ENCODE measurements at regions not wholly inside any gene's neighbourhood (a gene's known extent, or its start where the extent isn't known, plus 50 kb on each side); places are given as distances from the start of the nearest gene placed in this dataset.

GRCh38 chr5:173718469-173718868 lies 102.0 kb upstream of the BOD1 start:
- FAIRE-seq (no peak), DNase-seq (ENCODE audit: insufficient read length, low spot score) (no peak)
- TF ChIP-seq POLR2A (IDR thresholded peaks at IDR 0.05; ENCODE audit: low read depth, low read length): no peak

GRCh38 chr5:173719731-173720082 lies 103.3 kb upstream of the BOD1 start:
- TF ChIP-seq POLR2A (IDR thresholded peaks at IDR 0.05; ENCODE audit: low read depth, low read length): no peak
- DNase-seq (ENCODE audit: insufficient read length, low spot score) (no peak), FAIRE-seq (no peak)

GRCh38 chr5:173720286-173720952 lies 104.0 kb upstream of the BOD1 start:
- FAIRE-seq (no peak), DNase-seq (ENCODE audit: insufficient read length, low spot score) (no peak)
- no peak for TF ChIP-seq POLR2A (IDR thresholded peaks at IDR 0.05; ENCODE audit: low read depth, low read length)

GRCh38 chr5:173720953-173721600 lies 104.6 kb upstream of the BOD1 start:
- TF ChIP-seq POLR2A (IDR thresholded peaks at IDR 0.05; ENCODE audit: low read depth, low read length): no peak
- FAIRE-seq: no peak
- DNase-seq (ENCODE audit: insufficient read length, low spot score): no peak

- FAIRE-seq: no peak
- DNase-seq (ENCODE audit: insufficient read length, low spot score): no peak
- TF ChIP-seq POLR2A (IDR thresholded peaks at IDR 0.05; ENCODE audit: low read depth, low read length): no peak
Measured at GRCh38 chr5:173721601-173722232, 105.3 kb upstream of the BOD1 start.

GRCh38 chr5:173726846-173727557 lies 110.6 kb upstream of the BOD1 start:
- TF ChIP-seq POLR2A (IDR thresholded peaks at IDR 0.05; ENCODE audit: low read depth, low read length): no peak
- FAIRE-seq (no peak), DNase-seq (ENCODE audit: insufficient read length, low spot score) (no peak)

DNA sequence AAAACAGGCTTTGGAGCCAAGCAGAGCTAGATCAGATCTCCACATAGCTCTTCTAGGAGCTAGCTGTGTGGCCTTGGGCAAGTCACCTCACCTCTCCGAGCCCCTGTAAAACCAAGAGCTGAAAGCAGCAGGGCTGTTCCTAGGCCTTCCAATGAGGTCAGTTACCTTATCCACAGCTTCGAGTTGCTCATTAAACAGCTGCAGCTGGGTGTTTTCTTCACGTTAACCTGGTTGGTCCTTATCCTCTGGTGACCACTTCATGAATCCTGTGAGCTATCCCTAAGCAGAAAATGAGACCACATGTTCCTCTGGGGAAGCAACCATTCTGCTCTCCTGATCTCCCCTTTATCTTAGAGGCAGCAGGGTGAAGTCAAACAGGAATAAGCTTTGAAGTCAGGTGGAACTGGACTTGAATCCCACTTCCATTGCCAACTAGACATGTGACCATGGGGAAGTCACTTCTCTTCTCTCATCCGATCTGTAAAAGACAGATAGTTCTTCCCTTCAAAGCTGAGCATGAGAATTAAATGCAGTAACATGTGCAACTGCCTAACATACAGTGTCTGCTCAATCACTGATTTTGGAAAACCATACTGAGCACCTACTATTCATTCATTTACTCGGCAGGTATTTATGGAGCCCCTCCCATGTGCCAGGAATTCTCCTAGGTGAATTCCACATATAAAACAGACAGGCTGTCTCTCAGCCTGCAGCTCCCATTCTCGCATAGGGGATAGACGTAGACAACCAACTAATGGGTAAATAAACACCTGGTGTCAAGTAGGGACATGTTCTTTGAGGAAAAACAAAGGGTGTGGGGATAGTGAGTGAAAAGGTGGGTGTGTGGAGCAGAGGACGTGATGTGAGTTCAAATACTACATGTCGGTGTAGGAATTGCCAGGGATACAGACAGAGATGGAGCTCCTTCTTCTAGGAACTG lies 111.7 kb upstream of the BOD1 start:
- TF ChIP-seq POLR2A (IDR thresholded peaks at IDR 0.05; ENCODE audit: low read depth, low read length): no peak
- FAIRE-seq (no peak), DNase-seq (ENCODE audit: insufficient read length, low spot score) (no peak)

DNA sequence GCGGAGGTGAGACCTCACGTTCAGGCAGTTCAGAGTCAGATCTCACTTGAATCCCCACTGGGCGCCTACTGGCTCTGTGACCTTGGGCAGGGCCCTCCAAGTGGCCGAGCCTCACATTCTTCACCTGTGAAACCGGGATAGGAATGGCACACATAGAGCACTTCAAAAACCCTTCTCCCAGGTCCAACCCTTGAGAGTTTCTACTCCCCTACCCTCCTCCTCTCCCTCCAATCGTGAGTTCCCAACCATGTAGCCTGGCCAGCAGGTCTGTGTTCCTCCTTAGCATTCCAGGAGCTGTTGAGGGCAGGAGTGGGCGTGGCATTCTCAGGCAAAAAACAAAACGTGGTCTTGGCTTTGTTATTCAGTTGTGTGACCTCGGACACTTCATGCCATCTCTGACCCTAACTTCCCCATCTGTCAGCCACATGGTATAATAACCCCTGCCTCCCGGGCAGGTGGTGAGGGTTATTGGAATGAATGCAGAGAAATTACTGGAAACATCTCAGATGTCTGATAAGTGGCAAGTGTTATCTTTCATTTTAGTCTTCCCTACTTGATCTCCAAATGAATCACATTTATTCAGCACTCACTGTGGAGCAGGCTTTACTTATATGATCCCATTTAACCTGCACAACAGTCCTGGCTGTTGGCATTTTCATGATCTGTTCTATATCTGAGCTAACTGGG lies 112.8 kb upstream of the BOD1 start:
- DNase-seq (ENCODE audit: insufficient read length, low spot score): no peak
- FAIRE-seq: no peak
- TF ChIP-seq POLR2A (IDR thresholded peaks at IDR 0.05; ENCODE audit: low read depth, low read length): no peak

GRCh38 chr5:173730632-173731298 lies 114.3 kb upstream of the BOD1 start:
- DNase-seq (ENCODE audit: insufficient read length, low spot score): no peak
- no peak for TF ChIP-seq POLR2A (IDR thresholded peaks at IDR 0.05; ENCODE audit: low read depth, low read length)
- no peak for FAIRE-seq

DNA sequence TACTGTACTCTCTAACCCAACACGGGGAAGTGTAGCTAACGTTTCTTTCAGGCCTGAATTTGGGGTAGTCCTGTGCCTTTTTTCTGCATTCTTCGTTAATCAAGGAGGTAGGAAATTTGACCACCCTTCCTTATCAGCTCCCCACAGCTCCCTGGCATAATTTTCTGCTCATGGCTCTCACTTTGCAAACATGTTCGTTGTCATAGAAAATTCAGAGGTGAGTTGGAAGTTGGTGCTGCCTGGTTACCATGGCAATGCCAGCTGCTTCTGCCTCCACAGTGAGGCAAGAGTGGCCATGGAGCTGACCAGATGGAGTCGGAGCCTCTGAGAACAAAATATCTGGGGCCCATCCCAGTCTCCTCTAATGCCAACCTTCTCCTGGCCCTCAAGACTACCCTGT lies 116.6 kb upstream of the BOD1 start:
- DNase-seq (ENCODE audit: insufficient read length, low spot score) (no peak), FAIRE-seq (no peak)
- TF ChIP-seq POLR2A (IDR thresholded peaks at IDR 0.05; ENCODE audit: low read depth, low read length): no peak

GRCh38 chr5:173733425-173733824 lies 117.0 kb upstream of the BOD1 start:
- no peak for FAIRE-seq
- TF ChIP-seq POLR2A (IDR thresholded peaks at IDR 0.05; ENCODE audit: low read depth, low read length): no peak
- no peak for DNase-seq (ENCODE audit: insufficient read length, low spot score)

- TF ChIP-seq POLR2A (IDR thresholded peaks at IDR 0.05; ENCODE audit: low read depth, low read length): no peak
- FAIRE-seq (no peak), DNase-seq (ENCODE audit: insufficient read length, low spot score) (no peak)
Measured at GRCh38 chr5:173733831-173734501, 117.5 kb upstream of the BOD1 start.
